GM12873 (cell line): ENCODE measurements at regions not wholly inside any gene's neighbourhood (a gene's known extent, or its start where the extent isn't known, plus 50 kb on each side); places are given as distances from the start of the nearest gene placed in this dataset.

Experiments used
- TF ChIP-seq, protein P1 (sequence below): IDR thresholded peaks from 2 replicates; pipeline ENCODE4 v1.5.1; 2012; ENCODE audit warnings: low read depth, mild to moderate bottlenecking, moderate library complexity, low read length, control low read depth; ENCODE audit not compliant: insufficient read depth; ENCODE audit errors: missing control alignments

DNA sequence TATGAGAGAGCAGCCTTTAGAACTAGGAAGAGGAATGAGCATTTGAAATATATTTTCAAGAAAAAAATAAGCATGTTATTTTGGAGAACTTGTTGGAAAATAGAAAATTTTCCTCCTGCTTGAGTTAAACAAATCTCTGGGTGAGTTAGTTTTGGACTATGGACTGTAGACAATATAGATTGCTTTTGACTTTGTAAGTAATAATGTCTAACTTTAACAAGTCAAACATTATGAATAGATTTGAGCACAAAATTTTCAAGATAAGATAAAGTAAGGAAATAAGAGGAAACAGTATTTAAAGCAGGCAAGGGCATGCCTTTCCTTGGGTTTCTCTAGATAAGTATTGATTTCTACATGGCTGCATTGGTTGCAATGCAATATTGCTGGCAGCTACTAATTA lies 360.8 kb downstream of the LMO4 start:
- TF ChIP-seq, protein P1, sequence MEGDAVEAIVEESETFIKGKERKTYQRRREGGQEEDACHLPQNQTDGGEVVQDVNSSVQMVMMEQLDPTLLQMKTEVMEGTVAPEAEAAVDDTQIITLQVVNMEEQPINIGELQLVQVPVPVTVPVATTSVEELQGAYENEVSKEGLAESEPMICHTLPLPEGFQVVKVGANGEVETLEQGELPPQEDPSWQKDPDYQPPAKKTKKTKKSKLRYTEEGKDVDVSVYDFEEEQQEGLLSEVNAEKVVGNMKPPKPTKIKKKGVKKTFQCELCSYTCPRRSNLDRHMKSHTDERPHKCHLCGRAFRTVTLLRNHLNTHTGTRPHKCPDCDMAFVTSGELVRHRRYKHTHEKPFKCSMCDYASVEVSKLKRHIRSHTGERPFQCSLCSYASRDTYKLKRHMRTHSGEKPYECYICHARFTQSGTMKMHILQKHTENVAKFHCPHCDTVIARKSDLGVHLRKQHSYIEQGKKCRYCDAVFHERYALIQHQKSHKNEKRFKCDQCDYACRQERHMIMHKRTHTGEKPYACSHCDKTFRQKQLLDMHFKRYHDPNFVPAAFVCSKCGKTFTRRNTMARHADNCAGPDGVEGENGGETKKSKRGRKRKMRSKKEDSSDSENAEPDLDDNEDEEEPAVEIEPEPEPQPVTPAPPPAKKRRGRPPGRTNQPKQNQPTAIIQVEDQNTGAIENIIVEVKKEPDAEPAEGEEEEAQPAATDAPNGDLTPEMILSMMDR, result no peak

DNA sequence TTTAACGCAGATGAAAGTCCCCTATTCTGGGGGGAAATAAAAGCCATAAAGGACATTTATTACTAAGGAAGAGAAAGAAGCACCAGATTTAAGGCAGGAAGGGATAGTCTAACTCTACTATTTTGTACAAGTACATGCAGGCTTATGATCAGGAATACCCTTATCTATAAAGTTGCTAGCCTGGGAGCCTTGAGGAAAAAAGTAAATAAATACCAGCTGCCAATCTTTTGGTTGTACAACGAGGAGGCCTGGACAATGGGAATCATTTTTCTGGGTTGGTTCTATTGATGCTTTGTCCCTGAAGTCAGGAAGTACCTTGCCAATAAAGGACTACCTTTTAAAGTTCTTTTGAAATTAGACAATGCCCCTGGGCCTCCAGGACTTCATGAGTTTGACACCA lies 367.8 kb downstream of the LMO4 start:
- TF ChIP-seq, protein P1, result no peak

DNA sequence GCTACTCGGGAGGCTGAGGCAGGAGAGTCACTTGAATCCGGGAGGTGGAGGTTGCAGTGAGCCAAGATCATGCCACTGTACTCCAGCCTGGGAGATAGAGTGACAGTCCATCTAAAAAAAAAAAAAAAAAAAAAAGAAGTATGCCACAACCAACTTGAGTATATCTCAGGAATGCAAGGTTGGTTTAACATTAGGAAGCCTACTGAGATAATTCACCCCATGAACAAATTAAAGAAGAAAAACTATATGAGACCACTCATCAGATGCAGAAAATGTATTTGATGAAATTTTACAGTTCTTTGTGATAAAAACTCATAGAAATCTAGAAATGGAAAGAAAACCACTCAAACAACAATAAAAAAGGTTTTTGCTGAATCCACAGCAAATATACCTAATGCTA lies 373.8 kb downstream of the LMO4 start:
- TF ChIP-seq, protein P1, result no peak

DNA sequence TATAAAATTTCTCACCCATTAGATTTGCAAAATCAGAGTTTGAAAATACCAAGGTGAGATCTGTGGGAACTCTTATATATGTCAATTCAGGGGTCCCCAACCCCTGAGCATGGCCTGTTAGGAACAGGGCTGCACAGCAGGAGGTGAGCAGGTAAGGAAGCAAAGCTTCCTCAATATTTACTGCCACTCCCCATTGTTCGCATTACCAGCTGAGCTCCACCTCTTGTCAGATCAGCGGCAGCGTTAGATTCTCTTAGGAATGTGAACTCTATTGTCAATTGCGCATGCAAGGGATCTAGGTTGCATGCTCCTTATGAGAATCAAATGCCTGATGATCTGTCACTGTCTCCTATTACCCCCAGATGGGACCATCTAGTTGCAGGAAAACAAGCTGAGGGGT lies 376.6 kb downstream of the LMO4 start:
- TF ChIP-seq, protein P1, result no peak

DNA sequence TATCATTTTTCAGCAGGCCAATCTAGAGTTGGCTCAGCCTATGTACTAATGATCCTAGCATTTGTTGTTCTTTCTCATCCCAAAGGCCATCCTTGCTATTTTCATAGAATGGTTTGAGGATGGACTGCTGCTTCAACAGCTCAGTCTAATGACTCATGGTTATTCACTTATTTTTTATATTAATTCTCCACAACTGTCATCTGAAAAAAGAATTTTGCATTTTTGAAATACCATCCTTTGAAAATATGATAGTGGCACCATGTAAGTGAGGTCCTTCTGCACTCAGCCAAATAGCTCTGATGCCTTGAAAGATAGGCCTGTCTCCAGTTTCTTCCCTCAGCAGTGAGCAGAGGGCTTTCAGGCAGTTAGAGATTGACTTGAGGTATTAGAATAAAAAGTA lies 377.5 kb downstream of the LMO4 start:
- TF ChIP-seq, protein P1, result no peak

DNA sequence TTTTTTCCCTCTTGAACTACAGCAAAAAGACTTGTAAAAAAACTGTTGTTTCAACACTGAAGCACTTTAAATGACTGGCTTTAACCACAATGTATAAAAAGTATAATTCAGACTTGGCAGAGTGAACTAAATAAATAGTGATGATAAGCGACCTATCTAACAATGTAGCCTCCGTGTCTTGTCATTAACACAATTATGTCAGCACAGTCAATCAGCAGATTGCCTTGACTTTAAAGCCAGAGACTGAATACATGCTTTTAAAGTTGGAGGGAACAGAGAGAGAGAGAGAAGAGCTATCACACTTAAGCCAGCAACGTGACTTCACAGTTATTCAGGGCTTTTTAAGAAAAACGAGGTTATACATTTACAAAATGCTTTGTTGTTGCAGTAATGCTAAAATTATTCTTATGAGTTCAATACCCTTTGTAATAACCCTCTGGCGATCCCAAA lies 378.1 kb downstream of the LMO4 start:
- TF ChIP-seq, protein P1, result no peak

DNA sequence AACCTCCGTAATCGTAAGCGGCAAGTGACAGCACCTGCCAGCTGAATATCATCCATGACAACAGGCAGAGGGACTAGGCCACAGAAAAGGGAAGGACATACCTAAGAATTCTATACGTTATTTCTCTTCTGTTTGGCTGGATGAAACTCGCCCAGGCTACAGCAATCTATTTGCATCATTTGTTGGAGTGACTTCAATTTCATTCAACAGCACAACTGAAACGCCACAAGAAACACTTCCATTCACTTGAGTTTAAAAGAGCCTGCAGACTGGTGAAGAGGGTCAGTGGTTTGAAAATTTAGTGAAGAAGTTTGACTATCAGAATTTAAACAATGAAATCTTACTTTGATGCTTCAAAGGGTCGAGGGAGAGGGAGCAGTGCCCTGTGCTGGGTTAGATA lies 378.7 kb downstream of the LMO4 start:
- TF ChIP-seq, protein P1, result no peak

DNA sequence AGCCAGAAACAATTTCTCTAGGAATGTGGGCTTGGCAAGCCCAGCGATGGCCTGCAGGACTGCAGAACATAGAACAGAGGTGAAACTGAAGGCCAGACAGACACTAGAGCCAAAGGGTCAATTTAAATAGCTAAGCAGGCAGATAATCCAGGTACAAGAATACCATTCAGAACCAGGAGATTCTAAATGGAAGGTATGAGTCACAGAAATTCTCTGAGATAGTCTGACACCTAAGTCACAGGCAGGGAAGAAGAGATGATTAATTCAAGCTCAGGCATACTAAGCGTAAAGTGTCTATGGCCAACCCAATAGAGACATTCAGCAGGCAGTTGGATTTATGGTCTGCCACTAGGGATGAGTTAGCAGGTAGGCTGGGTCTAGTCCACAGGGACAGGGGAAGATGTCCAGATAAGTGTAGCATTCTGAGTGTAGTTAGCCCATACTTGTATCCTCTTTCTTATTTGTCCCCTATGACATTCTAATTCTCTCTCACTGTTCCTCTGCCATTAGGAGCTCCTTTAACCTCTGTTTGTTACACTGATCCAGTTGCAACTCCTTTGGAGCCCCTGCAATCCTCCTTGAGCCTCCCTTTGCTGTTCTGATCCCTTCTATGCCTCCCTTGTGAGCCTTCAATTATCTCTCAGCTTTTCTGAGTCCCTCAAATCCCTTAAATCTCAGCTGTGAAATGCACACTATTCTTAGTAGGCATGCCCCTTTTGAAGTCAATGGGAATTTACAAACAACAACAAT lies 383.8 kb downstream of the LMO4 start:
- TF ChIP-seq, protein P1, result no peak
